Testis (tissue), 2 donors: ENCODE measurements at regions not wholly inside any gene's neighbourhood (a gene's known extent, or its start where the extent isn't known, plus 50 kb on each side); places are given as distances from the start of the nearest gene placed in this dataset.

ENCODE experiments used
- CTCF ChIP-seq, 3 experiments: fragments of 450-650 bp in 2 of 3; fragments of 200-600 bp in 1 of 3; sonication (generic) in 1 of 3; IDR thresholded peaks; one replicate each; pipeline ENCODE4 v1.5.1; 2016 to 2019; ENCODE audit warnings: antibody characterized with exemption in 3 of 3, mild to moderate bottlenecking in 2 of 3, moderate library complexity in 1 of 3
- POLR2A ChIP-seq: fragments of 450-650 bp; IDR thresholded peaks from one replicate; pipeline ENCODE4 v1.6.1; 2017; ENCODE audit warnings: antibody characterized with exemption, mild to moderate bottlenecking, moderate library complexity

GRCh38 chr5:68798877-68799843 is 294.7 kb upstream of the SLC30A5 start:
- TF ChIP-seq CTCF (IDR thresholded peaks at IDR 0.05) (no peak), POLR2A (no peak)
